HG03521 (cell line): ENCODE measurements at regions not wholly inside any gene's neighbourhood (a gene's known extent, or its start where the extent isn't known, plus 50 kb on each side); places are given as distances from the start of the nearest gene placed in this dataset.
"Not testable (repeated sequence)": the region's sequence is repeated elsewhere in the genome, so short reads cannot be mapped to it uniquely, and the experiment has no call there.

Experiments
- ATAC-seq: cut with Tn5 transposase; IDR thresholded peaks from one replicate; pipeline ENCODE4 v1.9.1; 2021; ENCODE audit warnings: mild to moderate bottlenecking, moderate library complexity; ENCODE audit not compliant: unreplicated experiment

DNA sequence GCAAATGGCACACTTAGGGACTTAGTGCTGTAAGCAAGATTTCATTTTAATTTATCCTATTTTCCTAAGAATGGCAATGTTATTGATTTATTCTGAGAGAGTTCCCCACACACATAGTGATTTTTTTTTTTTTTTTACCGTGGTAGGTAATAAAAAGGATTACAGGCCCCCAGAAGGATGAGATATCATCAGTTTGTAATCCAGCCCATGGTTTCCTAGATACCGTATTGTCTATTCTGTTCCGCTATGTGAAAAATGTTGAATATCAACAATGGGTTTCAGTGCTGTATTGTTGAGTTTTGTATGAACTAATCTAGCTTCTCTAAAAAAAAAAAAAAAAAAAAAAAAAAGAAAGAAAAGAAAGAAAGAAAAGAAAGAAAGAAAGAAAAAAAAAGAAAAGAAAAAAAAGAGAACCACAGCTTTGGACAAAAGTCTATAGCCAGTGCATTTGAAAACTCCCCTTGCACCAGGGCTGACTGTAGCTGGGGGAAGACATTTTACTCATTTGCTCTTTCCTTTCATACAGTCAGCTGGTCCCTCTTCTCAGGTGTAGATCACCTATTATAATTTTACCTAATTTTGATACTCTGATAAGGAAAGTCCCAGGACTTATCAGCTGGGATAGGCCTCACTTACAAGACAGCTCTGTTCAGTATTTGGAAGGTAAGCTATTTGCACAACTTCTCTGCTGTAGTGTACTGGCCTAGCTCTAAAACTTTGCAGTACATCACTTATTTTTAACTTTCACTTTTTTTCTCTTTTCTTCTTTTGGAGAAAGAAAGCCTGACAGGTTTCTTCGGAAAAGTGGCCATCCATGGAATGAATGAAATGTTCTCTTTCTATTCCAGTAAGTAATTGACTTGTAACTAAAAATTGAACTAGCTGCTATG is 101.4 kb upstream of the SOX2 start:
- no peak for ATAC-seq

DNA sequence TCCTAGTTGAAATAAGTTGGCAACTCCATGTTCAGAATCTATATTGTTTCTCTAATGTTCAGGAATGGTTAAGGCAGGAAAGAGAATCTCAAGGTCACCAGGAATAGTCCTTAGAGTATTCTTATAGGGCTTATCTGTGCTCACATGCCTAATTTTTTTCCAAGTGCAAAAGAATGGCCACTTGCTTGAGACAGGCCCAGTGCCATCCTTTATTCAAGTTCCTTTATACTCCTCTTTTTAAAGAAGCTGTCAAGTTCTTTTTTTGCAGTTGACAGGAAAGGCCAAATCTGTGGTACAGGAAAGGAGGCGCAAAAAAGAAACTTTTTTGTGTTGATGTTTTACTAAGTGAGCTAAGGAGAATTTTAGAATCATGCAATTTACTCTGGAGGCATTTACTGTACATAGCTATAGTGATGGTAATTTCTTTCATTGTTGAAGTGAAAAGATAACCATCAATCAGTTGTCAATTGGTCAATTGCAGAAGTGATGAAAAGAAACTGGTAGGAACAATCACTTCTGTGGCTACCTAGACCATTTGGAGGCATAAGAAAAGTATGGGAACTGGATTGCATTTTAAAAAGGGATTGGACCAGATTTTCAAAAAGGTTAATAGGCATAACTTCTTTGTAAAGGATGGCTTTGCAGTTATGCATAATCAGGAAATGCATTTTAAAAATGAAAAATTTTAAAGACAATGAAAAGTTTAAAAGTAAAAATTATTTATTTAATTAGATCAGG is 102.5 kb upstream of the SOX2 start:
- ATAC-seq = no peak

GRCh38 chr3:181604267-181604666 is 107.5 kb upstream of the SOX2 start:
- no peak for ATAC-seq

- no peak for ATAC-seq
Observed at GRCh38 chr3:181596126-181596525, 115.6 kb upstream of the SOX2 start.

DNA sequence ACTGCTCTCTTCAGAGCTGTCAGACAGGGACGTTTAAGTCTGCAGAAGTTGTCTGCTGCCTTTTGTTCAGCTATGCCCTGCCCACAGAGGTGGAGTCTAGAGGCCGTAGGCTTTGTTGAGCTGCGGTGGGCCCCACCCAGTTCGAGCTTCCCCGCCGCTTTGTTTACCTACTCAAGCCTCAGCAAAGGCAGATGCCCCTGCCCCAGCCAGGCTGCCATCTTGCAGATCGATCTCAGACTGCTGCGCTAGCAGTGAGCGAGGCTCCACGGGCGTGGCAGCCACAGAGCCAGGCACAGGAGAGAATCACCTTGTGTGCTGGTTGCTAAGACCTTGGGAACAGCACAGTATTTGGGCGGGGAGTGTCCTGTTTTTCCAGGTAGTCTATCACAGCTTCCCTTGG is 120.8 kb upstream of the SOX2 start:
- not testable (repeated sequence) for ATAC-seq

DNA sequence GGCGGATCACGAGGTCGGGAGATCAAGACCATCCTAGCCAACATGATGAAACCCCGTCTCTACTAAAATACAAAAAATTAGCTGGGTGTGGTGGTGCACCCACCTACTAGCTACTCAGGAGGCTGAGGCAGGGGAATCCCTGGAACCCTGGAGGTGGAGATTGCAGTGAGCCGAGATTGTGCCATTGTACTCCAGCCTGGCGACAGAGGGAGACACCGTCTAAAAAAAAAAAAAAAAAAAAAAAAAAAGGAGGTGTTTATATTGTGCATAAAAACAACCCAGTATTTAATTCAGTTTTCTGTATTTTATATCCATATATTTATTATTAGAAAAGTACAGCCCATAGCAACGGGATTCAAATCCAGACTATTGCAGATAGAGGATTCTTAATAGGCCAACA is 129.1 kb upstream of the SOX2 start:
- ATAC-seq = no peak

GRCh38 chr3:181581656-181582055 is 130.1 kb upstream of the SOX2 start:
- ATAC-seq = no peak

DNA sequence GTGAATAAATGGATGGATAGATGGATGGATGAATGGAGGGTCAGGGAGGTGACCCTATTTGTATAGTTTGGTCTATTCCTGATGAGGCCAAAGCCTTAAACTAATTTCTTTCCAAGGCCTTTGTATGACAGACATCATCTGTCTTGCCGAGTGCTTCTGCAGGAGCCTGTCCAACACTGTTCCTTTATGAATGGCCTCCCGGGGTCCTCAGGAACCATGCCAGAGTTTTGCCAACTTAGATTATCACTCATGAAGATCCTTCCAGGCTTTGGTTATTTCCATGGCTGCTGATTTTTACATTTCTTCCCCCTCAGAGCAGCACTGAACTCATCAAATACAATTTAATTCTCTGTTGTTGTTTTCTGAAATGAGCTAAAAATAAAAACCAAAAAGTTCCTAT is 133.0 kb upstream of the SOX2 start:
- ATAC-seq = no peak

GRCh38 chr3:181572432-181572831 is 139.3 kb upstream of the SOX2 start:
- ATAC-seq = no peak

GRCh38 chr3:181570472-181570871 is 141.3 kb upstream of the SOX2 start:
- no peak for ATAC-seq

DNA sequence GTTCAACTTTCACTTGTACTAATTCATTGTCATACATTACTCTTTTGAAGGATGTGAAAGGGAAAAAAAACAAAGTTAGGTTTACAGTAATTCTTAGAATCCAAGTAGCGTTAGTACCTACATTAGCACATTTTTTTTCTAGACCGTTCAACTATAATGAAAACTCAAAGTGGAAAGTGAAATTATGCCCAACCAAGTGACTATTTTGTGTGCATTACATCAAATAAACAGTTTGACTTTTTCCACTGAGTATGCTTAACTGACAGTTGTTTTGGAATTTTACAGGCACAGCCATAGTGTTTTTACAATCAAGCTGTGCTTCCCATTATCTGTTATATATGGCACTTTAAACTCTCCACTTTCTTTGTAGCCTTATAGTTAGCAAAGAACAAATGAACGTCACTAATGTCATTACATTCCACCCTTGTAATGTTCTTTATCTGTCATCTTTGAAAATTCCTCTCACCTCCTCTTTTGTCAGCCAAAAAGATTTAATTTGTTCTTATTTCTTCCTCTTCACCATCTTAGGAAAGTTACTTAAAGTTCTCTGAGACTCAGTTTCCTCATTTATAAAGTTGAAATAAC is 142.3 kb upstream of the SOX2 start:
- ATAC-seq = no peak

DNA sequence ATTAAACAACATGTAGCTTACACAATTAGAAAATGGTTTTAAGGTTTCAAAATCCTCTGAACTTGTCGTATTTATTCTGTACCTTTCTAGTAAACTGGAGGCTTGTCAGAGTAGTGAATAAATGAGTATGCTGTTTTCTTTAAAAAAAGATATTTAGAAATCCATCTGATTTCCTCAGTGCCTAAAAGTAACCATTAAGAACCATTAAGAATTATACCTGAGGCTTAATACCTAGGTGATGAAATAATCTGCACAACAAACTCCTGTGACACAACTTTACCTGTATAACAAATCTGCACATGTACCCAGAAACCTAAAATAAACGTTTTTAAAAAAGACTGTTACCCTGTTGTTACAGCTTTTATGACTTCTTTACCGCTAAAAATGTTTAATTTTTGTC is 143.0 kb upstream of the SOX2 start:
- ATAC-seq = no peak

DNA sequence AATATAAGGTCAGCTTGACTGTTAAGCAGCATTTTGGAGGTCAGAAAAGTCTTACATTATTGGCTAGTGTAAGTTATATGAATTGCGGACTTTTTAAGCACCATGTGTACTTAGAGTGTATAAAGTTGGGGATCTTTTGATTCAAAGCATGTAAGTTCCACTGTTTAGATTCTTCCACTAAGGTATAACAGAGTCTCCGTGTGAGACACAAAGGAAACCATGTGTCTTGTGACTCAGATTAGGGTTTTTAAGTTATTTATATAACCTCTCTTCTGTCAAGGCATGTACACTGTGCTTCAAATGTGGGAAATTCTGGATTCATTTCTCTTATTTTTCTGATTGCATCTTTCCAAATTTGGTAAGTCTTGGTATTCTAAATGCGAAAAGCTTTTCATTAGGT is 143.5 kb upstream of the SOX2 start:
- ATAC-seq = no peak

GRCh38 chr3:181567311-181568075 is 144.2 kb upstream of the SOX2 start:
- ATAC-seq = no peak

GRCh38 chr3:181565416-181565815 is 146.3 kb upstream of the SOX2 start:
- no peak for ATAC-seq

DNA sequence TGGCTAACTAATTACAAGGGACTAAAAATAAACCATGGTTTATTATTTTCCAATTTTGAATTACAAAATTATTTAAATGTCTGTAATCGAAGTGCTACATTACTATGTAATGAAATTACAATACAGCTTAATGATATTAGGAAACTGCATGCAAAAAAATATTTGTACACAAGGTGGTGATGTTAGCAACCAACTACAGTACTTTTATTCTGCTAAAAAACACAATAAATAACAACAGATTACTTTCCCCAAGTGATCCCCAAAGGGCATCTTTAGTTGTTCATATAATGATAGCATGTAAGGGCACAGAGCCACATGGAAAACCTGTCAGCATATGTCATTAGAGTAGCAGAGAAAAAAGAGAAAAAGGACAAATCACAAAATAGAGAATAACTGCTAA is 147.5 kb upstream of the SOX2 start:
- no peak for ATAC-seq

DNA sequence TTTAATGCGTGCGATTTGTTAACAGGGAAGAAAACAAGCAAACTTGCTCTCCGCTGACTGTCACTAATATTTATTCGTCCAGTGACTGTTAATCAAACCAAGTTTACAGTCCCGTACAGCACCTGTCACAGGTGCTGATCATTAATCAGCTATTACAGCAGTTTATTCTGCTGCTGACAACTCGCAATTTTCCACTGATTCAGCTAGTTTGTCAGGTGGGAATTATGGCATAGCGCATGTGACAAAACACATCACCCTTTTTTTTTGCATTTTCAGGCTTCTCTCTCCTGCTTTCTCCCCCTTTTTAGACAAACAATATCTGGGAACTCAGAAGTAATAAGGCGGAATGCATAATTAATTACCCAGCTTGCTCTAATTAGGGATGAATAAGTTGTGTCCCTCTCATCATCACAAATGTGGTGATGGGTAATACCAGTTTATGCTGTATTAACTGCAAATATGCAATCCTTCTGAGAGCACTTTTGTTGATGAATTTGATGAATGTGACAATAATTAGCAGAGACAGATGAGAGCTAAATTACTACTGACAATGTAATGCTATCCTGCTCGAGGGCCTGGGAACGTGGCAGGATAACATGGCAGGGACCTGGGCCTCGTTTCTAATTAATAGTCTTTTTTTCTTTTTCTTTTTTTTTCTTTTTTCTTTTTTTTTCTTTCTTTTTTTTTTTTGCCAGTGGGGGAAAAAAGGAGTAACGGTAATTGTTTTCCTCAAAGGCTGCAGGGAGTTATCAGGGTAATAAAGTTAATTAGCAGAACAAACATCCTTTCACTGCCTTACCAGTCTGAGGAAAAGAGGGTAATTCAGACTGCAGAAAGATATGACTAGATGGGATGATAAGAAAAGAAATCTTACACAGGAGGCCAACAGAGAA is 150.3 kb upstream of the SOX2 start:
- no peak for ATAC-seq

DNA sequence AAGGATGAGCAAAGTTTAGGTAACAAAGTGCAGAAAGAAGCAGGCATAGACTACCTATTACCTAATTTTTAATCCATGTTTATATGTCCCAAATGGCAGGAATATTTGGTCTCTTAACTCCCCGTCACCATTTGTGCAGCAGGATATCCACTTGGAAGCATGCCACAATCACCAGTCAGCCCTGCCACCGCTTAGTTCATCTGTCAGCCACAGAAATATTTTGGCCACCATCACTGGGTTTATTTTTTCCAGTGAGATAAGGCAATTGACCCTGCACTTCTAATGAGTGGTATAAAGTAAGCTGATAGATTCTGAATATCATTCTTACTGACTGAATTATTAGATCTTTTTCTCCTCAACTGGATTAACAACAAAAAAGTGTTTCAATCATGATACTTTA is 152.9 kb upstream of the SOX2 start:
- ATAC-seq = no peak

GRCh38 chr3:181555681-181556080 is 156.0 kb upstream of the SOX2 start:
- ATAC-seq = no peak

GRCh38 chr3:181554233-181554765 is 157.4 kb upstream of the SOX2 start:
- no peak for ATAC-seq
